RWPE1 (cell line): ENCODE measurements at regions not wholly inside any gene's neighbourhood (a gene's known extent, or its start where the extent isn't known, plus 50 kb on each side); places are given as distances from the start of the nearest gene placed in this dataset.

Experiments used
- CTCF ChIA-PET: fragments of 350-600 bp; sonication (Branson Sonifier 250); formaldehyde crosslinking; extraction: SDS; loops from one replicate; lab custom pipeline; 2021; lab: Yijun Ruan, JAX
- POLR2A ChIA-PET: fragments of 400-600 bp; formaldehyde crosslinking; extraction: SDS; loops from one replicate; lab custom pipeline; 2020; ENCODE audit warnings: antibody characterized with exemption; ENCODE audit not compliant: low non-redundant PET; lab: Yijun Ruan, JAX
- DNase-seq: peaks from one replicate; pipeline ENCODE4 v3.0.0; 2012; ENCODE audit warnings: low spot score
- H3K27ac ChIP-seq: fragments of 450-650 bp; 2 replicates; pipeline ENCODE4 v1.5.1; 2017
- TF ChIP-seq, protein P1 (sequence below): fragments of 450-650 bp; conservative IDR thresholded peaks from 2 replicates; pipeline ENCODE4 v1.5.1; 2017; ENCODE audit warnings: low read depth, mild to moderate bottlenecking

DNA sequence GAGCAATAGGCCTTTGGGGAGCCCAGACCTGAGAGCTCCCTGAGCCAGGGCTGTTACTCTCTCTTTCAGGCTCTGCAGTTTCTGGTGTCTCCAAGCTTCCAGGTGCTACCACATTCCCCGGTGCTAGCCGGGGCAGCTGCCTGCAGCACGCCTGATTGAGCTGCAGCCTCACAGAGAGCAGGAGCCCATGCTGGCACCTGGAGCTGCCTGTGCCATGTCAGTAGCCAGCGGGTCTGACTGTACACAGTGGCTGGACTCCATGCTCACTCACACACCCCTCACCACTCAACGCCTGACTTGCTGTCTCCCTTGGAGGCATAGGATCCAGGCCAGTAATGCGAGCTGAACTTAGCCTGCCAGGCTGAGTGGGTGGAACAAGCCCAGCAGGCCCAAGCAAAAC lies 800.4 kb upstream of the AGA start:
- ChIA-PET CTCF (no interaction called here), POLR2A (no interaction called here)
- TF ChIP-seq, protein P1, sequence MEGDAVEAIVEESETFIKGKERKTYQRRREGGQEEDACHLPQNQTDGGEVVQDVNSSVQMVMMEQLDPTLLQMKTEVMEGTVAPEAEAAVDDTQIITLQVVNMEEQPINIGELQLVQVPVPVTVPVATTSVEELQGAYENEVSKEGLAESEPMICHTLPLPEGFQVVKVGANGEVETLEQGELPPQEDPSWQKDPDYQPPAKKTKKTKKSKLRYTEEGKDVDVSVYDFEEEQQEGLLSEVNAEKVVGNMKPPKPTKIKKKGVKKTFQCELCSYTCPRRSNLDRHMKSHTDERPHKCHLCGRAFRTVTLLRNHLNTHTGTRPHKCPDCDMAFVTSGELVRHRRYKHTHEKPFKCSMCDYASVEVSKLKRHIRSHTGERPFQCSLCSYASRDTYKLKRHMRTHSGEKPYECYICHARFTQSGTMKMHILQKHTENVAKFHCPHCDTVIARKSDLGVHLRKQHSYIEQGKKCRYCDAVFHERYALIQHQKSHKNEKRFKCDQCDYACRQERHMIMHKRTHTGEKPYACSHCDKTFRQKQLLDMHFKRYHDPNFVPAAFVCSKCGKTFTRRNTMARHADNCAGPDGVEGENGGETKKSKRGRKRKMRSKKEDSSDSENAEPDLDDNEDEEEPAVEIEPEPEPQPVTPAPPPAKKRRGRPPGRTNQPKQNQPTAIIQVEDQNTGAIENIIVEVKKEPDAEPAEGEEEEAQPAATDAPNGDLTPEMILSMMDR = no peak

DNA sequence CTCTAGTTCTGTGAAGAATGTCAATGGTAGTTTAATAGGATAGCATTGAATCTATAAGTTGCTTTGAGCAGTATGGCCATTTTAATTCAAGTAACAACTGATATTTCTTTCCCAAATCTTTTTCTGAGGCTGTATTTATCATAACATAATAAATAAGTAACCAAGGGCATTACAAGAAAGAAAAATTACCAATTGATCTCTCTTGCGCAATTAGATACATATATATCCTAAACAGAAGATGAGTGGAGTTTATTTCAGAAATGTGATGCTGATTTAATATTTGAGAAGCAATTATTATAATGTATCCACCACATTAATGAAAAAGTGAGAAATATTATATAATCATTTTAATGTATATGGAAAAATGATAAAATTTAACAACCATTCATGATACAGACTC lies 802.5 kb upstream of the AGA start:
- CTCF ChIA-PET = no interaction called here
- DNase-seq = no peak
- POLR2A ChIA-PET = no interaction called here
- TF ChIP-seq, protein P1 = no peak
- no peak overlapping the region for H3K27ac ChIP-seq

More for the DNA sequence above, 800.4 kb upstream of the AGA start:
- H3K27ac ChIP-seq = no peak overlapping the region
- no peak for DNase-seq

- H3K27ac ChIP-seq = no peak overlapping the region
- TF ChIP-seq, protein P1 = no peak
- ChIA-PET CTCF (interaction anchor here (0.7 to 1.2 kb wide), 2 partner anchors 37 to 588 kb away, joined by 3 read pairs; no protein-coding TSS in a partner anchor), POLR2A (no interaction called here)
- no peak for DNase-seq
Measured at GRCh38 chr4:178255172-178255571, 812.9 kb upstream of the AGA start.

DNA sequence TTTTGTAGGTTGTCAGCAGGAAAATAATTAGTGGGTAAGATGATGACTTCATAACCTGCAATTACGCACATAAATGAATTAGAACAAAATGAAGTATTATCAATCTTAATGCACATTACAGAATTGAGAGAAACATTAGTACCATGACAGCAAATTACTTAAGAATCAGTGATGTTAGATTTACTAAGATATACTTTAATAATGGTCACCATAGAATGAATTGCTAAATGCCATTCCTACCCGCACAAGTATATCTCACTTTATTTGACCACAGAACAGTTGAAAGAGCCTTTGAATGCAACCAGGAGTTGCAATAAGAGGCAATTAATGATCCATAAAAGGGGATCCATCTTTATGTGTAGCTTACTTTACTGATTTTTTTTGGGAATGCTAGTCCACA lies 816.4 kb upstream of the AGA start:
- POLR2A ChIA-PET = no interaction called here
- no peak overlapping the region for H3K27ac ChIP-seq
- CTCF ChIA-PET = no interaction called here
- TF ChIP-seq, protein P1 = no peak
- DNase-seq = no peak

DNA sequence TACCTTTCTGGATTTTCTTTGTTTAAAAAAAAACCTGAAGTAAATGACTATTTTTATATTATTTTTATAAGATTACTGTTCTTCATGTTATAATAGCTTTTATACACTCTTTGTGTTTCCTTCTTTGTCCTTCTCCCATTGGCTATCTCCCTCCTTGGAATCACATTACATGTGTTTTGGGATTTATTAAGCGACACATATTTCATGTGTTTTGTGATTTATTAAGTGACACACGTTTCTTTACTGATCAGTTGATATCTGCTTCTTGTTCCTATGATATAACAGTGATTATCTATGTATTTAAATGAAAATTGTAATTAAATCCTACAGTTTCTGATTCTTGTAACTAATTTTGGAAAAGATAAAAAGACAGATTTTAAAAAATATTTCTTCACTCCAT lies 817.3 kb upstream of the AGA start:
- CTCF ChIA-PET = interaction anchor here (0.6 kb wide), 2 partner anchors 16 to 215 kb away, joined by 3 to 4 read pairs; no protein-coding TSS in a partner anchor

DNA sequence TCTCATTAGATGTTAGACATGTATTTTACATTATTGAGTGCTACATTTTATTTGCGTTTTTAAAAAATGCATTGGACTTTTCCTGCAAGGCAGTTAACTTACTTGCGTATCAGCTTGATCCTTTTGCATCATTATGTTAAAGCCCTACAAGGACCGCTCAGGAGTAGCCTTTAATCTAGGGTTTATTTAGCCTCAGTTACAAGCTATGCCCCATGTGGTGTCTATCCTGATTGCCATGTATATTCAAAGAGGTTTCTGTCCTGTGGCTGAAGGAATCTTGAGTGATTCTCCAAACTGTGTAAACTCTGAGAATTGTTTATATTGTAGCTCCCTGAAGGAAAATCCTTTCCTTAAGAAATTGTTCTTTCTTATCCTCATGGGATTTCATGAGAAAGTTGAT lies 821.8 kb upstream of the AGA start:
- ChIA-PET POLR2A (no interaction called here), CTCF (no interaction called here)
- TF ChIP-seq, protein P1 = no peak
- DNase-seq = no peak
- H3K27ac ChIP-seq = no peak overlapping the region

More for the DNA sequence above, 817.3 kb upstream of the AGA start:
- H3K27ac ChIP-seq = no peak overlapping the region
- no peak for DNase-seq
- TF ChIP-seq, protein P1 = no peak
- POLR2A ChIA-PET = no interaction called here
